Activated T-cell treated with anti-CD3 and anti-CD28 coated beads for 48 hours (primary cell): ENCODE measurements at regions not wholly inside any gene's neighbourhood (a gene's known extent, or its start where the extent isn't known, plus 50 kb on each side); places are given as distances from the start of the nearest gene placed in this dataset.
"Not testable (repeated sequence)": the region's sequence is repeated elsewhere in the genome, so short reads cannot be mapped to it uniquely, and the experiment has no call there.

ENCODE experiments used
- DNase-seq: peaks from one replicate; pipeline ENCODE4 v3.0.0-alpha.2; 2020; ENCODE audit warnings: low read depth

DNA sequence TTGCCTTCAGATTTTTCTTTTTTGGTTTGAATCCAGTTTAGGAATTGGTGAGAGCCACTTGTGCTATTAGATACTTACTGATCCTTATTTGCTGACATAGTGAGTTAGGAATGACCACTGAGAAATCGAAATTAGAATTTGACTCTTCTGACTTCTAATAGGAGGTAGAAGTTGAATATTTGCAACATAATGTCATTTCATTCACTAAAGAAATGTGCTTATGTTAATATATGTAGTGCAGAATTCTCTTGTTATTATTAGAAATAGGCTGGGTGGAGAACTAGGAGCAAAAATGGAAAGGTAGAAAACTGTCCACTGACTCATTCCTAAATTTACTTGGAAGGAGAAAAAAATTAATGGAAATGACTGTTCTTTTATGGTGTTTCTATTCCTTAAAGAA lies 538.2 kb upstream of the SGO1 start:
- no peak for DNase-seq

DNA sequence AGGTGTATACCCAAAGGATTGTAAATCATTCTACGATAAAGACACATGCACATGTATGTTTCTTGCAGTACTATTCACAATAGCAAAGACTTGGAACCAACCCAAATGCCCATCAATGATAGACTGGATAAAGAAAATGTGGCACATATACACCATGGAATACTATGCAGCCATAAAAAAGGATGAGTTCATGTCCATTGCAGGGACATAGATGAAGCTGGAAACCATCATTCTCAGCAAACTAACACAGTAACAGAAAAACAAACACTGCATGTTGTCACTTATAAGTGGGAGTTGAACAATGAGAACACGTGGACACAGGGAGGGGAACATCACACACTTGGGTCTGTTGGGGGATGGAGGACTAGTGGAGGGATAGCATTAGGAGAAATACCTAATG lies 530.4 kb upstream of the SGO1 start:
- not testable (repeated sequence) for DNase-seq

DNA sequence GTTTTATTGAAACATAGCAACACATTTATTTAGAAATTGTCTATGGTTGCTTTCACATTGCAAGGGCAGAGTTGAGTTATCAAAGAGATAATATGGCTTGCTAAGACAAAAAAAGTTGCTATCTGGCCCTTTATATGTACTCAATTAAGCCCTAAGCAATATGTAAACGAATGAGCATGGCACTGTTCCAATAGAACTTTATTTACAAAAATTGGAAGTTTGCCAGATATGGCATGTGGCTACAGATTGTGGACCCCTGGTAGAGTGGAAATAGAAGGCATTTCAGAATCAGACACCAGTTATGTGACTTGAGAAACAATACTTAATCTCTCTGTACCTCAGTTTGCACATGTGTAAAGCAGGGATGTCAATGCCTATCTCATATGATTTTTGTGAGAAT lies 515.6 kb upstream of the SGO1 start:
- no peak for DNase-seq

DNA sequence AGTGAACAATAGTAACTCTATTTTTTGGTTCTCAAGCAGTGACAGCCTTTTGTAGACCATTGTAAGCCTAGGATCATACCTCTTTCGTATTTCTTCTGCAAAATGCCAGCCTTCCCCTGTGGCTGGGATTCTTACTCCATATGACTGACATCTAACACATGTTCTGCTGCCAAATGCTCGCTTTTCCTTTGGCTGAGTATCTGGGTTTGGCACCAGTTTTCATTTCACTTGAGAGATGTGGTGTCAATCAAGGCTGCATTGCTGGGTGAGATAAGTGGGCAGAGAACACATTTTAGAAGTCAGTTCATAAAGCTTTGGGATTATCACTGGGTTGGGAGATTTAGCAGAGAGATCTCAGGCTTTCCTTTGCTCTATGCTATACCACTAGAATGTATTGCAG lies 514.7 kb upstream of the SGO1 start:
- no peak for DNase-seq

DNA sequence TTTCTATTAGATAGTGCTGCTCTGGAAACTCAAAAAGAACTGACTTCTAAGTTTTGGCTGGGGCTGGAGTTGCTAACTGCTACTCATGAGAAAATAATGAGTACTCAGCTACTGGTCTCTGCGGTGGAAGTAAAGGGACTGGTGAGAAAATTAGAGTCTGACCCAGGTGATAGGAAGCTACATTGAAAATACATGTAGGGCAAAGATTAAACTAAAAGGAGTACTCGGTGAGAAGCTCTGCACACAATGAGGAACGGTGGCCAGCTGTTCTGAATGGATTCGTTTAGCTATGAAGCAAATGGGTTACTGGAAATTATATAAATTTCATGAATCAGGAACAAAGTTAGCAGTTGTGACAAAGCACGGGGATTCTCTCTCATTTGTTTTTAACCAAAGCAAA lies 512.9 kb upstream of the SGO1 start:
- no peak for DNase-seq

DNA sequence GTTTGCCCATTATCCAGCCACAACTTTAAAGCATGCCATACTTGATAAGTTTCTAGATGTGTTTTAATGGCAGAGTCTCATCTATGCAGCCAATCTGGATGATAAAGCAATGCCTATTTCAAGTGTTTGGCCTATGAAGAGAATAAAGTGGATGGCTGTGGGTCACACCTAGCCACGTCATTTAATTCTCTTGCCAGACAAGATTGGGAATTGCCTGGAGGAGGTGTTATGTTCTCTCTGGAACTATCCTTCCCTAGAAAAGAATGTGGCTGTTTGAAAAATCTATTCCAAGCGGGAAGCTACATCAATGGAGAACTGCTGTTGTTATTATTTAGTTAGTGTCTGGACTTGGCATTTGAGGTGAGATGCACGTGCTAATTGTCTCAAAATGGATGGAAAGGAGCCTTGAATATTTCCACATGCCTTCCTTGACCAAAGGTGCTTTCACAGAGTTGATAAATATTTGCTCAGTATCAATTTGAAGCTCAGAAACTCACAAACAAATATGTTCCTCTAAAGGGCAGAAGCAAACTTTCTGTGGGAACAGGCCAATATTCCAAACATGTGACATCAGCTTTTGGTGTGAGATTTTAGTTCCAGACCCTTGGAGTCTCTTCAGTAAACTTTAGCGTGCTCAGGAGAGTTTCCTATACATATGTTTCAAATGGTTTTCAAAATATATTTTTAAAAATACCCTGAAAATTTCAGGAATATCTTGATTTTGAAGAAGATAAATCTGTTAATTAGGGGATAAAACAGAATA lies 510.6 kb upstream of the SGO1 start:
- DNase-seq: no peak

DNA sequence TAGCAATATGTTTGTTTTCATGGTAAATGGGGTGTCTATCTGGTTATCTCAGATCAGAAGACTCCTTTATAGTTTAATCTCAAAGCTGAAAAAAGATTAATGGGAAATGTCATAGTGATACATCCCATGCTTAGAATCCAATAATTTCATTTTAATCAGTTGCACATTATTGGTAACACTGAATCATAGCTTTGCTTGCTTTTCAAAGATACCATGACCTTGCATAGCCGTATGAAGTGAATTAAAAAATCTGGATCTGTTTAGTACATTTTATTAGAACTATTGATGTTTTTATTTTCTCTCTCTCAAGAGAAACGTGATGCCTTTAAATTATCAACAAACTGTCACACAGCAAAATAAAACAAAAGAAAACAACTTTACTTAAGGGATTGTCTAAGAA lies 506.7 kb upstream of the SGO1 start:
- no peak for DNase-seq

DNA sequence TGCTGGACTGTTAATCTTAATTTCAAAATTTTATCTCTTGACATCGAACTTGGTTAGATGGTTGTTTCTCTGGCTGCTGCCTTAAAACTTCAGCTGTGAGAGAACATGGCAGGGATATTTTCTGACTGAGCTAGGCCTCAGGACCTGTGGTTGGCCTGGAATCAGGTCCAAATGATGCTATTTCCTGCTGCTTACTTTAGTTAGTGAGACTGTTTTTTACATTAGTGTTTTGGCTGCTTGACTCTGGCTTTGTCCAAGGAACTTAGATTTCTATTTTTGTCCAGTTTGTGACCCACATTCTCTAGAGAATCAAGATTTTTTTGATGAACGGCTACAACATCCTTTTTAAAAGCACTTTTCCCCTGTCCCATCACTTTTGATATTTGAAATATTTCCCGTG lies 497.9 kb upstream of the SGO1 start:
- no peak for DNase-seq

DNA sequence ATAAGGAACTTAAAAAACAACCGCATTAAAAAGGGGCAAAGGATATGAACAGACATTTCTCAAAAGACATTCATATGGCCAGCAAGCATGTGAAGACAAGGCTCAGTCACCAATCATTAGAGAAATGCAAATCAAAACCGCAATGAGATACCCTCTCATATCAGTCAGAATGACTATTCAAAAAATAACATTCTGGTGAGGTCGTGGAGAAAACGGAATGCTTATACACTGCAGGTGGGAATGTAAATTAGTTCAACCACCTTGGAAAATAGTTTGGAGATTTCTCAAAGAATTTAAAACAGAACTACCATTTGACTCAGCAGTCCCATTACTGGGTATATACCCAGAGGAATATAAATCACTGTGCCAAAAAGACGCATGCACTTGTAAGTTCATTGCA lies 496.6 kb upstream of the SGO1 start:
- DNase-seq: no peak

DNA sequence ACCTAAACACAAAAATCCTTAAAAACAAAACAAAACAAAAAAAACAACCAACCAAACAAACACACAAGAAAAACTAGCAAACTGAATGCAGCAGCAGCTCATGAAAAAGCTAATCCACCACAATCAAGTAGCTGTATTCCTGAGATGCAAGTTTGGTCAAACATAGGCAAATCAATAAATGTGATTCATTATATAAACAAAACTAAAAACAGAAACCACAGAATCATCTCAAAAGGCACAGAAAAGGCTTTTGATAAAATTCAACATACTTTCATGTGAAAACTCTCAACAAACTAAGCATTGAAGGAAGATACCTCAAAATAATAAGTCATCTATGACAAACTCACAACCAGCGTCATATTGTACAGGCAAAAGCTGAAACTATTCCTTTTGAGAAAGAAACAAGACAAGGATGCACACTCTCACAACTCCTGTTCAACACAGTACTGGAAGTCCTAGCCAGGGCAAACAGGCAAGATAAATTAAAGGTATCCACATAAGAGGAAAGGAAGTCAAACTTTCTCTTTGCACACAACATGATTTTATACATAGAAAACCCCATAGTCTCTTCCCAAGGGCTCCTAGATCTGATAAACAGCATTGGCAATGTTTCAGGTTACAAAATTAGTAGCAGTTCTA lies 495.1 kb upstream of the SGO1 start:
- no peak for DNase-seq

DNA sequence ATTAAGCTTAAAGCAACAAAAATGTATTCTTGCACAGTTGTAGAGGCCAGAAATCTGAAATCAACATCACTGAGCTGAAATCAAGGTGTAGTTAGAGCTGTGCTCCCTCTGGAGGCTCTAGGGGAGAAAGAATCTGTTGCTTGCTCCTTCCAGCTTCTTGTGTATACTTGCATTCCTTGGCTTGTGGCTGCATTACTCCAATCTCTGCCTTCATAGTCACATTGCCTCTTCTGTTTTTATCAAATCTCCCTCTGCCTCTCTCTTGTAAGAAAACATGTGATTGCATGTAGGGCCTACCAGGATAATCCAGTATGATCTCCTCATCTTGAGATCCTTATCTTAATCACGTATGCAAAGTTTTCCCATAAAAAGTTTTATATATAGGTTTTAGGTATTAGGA lies 487.9 kb upstream of the SGO1 start:
- no peak for DNase-seq

DNA sequence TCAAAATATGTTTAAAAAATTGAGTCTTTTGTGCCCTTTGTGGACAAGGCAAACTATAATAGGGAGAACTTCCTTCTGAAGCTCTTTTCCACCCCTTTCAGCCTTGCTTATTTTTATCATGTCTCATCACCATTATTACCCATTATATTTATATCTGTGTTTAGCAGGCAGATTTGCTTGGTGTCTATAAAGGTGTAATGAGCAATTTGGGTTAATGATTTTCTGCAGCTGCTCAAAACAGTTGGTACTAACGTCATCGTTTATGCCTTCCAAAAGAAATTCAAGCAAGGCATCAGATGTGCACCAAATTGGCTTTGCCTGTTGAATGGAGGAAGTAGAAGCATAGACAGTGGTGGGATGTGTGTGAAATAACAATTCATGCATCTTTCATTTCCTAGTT lies 483.7 kb upstream of the SGO1 start:
- DNase-seq: no peak

DNA sequence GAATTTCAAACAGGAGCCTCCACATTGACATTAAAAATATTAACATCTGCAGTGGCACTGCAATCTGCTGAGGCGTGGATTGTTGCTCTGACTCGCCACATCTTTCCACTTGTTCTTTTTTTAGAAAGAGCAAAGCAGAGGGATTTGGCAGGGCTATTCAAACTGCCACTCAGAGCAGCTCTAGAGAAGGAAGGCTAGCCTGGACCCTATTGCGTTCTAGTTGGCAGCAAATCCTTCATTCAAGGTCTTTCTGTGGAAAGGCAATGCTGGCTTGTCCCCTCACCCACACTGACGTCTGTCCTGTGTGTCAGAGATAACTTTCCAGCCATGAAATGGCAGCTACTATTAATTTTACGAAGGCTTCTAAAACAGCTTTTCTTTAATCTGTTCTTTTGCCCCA lies 483.2 kb upstream of the SGO1 start:
- DNase-seq: no peak

DNA sequence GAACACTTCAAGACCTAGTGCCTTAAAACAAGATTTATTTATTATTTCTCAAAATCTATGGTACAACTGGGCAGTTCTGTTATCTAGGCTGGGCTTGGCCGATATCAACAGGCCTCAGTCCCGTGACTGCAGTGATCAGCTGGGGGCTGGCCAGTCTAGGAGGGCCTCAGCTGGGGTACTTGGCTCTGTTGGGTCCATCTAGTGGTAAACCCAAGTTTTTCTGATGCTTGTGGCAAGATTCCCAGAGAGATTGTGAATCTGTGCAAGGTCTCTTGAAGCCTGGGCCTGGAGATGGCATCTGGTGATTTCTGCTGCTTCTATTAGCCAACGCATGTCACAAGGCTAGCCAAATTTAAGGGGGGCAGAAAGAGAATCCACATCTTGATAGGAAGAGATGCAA lies 482.4 kb upstream of the SGO1 start:
- no peak for DNase-seq

DNA sequence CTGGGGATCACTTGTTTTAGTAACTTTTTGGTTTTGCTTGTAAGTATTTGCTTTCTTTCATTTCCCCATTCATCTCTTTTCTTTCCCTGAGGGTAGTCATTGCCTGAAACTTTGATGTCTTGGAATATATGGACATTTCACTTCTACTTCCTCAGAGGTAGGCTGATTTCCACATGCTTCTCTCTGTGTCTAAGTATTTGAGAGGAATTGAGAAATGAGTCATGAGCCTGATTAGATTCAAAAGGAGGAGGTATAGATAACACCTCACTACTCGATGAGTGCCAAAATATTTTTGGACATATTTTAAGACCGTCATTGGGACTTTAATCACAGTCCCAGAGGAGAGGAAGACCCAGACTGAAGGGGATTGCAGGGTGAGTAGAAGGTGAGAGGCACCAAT lies 480.1 kb upstream of the SGO1 start:
- DNase-seq: no peak

DNA sequence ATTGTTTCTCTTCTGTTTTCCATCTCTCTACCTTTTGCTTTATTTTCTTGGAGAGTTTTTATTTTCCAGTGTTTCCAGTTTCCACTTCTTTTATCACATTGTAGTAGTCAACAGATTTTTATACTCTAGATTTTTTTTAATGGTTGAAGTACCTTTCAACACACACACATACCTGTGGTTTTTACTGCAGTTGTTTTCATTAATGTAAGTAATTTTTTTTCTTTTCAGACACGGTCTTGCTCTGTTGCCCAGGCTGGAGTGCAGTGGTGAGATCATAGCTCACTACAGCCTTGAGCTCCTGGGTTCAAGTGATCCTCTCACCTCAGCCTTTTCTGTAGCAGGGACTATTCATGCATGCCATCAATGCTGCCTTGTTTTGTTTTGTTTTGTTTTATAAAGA lies 472.5 kb upstream of the SGO1 start:
- no peak for DNase-seq

DNA sequence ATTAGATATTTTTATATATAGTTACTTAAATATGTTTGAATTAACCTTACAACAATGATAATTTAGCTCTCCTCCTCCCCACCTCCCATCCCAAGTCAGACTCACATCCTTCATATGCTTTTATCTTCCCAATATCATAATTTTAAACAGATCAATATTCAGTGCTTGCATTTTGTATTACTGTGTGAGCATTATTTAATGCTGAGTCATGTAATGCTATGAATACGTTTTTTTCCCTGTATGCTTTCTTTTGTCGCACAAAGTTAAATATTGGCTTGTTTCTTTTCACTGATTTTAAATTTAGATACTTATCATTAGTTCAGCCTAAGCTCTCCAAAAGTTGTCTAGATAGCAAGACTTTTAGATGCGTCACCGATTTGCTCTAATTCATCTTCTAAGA lies 471.6 kb upstream of the SGO1 start:
- no peak for DNase-seq

DNA sequence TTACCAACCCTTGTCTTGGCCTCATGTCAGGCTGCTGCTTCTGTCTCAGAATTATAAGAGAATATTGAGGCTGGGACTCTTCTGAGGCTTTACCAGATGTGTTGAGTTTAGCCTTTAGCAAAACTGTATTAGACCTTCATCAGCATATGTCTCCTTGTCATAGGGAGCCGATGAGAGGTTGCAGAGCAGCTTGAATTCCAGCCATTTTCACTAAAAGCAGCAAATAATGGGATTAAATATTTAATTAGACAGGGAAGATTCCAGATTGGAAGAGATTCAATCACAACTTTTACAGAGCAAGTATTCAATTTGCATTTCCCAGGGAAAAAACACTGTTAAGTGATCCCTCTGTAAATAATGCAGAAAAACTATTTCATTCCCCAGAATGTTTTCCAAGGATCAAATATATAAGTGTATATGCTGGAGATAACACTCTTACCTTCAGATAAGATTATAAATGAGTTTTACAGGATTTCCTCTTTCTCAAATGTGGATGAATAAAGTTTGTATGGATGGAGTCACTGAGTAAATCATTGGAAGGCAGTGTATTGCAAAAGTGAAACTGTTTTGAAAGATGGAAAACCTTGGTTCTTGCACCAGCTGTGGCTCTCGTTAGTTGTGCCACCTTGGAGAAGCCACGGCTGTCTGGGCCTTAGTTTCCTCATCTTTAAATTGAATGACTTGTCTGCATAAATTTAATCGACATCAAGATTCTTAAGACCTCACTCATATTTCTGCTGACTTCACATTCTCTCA lies 466.4 kb upstream of the SGO1 start:
- no peak for DNase-seq

DNA sequence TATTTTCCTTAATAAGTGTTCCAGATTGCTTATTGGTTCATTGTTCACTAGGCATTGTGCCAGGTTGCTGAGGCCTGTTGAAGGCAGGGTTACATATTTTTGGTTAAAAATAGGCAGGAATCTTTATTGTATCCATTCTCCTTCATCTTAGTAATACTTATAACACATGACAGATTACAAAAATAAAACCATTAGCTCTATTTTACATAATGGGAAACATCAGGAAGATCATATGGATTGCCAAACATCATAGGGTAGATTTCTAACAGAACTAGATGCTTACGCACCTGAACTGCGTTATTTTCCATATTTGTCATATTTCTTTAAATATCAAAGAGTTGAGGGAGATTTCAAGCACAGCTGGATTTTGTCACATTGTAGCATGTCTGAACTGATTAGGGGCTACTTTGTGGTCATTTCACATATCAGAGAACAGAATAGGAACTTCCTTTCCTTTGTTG lies 462.9 kb upstream of the SGO1 start:
- DNase-seq: no peak

DNA sequence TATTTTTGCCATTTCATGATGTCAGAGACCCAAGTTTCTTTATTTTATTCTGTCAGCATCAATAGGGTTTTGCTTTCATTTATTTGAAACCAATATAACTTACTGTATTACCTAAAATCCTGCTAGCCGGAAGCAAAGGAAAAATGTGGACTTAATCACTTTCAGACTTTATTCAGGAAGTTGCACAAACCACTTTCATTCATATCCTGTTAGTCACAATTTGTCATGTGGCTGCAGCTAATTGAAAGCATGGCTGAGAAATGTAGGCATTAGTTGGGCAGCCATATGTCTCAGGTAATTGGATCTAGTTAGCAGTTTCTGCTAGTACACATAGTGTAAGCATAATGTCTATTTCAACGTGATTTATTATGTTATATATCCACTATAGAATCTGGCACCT lies 462.3 kb upstream of the SGO1 start:
- DNase-seq: no peak

DNA sequence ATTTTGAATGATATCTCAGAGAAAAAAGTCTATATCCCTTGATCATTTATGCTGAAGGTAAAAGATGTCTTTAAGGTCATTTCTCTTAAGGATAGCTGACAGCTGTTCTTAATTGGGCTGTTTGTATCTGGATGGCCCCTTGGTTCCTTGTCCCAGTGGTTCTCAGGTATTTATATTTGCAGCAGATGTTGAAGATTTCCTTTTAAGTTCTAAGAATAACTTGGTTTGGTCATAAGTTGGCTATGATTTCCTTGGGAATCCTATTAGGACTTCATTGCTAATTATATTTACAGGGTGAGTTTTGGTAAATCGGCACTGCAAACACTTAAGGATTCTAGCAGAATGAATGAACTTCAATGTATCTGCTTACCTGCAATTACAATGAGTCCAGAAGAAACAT lies 460.4 kb upstream of the SGO1 start:
- DNase-seq: no peak

DNA sequence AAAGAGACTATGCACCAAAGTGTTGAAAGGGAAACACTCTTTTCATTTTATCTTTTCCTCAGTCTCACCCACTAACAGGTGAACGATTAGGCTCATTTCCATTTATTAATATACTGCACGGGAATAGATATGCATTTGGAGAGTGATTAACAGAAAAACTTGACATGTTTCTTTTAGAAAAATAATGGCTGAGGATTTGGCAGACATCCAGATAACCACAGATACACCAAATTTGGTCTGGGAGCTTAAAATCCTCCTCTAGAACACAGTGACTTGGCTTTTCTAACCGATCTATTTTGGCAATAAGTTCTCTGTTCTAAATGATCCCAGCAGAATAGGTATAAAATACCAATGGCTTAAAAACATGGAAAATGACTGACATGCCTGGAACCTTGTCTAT lies 459.3 kb upstream of the SGO1 start:
- DNase-seq: no peak

DNA sequence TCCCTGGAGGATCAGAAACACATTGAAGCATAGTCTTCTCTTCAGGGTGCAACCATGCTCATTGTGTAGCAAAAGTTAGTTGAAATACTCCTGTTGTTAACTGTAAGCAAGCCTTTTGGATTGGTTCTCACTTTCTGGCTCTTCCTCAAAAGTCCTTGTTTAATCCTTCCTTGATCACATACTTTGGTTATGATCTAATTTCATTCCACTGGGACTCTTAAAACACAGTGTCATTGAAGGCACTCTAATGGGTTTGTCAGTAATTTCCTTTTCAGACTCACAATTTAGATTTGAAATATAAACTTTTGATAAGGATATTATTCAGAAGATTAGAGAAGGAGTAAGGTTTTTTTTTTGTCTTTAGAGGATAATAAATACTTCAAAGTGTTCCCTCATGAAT lies 451.7 kb upstream of the SGO1 start:
- DNase-seq: no peak
